HFF-Myc (cell line): ENCODE measurements at regions not wholly inside any gene's neighbourhood (a gene's known extent, or its start where the extent isn't known, plus 50 kb on each side); places are given as distances from the start of the nearest gene placed in this dataset.
"Not testable (repeated sequence)": the region's sequence is repeated elsewhere in the genome, so short reads cannot be mapped to it uniquely, and the experiment has no call there.

Experiments
- DNase-seq: peaks from one replicate; pipeline ENCODE4 v3.0.0-alpha.2; 2011; ENCODE audit warnings: low read depth; ENCODE audit errors: extremely low read depth
- H3K4me3 ChIP-seq: replicated peaks from 2 replicates; pipeline ENCODE4 v1.5.1; 2011; ENCODE audit warnings: low read depth, mild to moderate bottlenecking, control low read depth, low read length
- TF ChIP-seq, protein P1 (sequence below): IDR thresholded peaks from 2 replicates; pipeline ENCODE4 v1.5.1; 2012; ENCODE audit warnings: mild to moderate bottlenecking, low read depth, low read length, control low read depth; ENCODE audit errors: missing control alignments

DNA sequence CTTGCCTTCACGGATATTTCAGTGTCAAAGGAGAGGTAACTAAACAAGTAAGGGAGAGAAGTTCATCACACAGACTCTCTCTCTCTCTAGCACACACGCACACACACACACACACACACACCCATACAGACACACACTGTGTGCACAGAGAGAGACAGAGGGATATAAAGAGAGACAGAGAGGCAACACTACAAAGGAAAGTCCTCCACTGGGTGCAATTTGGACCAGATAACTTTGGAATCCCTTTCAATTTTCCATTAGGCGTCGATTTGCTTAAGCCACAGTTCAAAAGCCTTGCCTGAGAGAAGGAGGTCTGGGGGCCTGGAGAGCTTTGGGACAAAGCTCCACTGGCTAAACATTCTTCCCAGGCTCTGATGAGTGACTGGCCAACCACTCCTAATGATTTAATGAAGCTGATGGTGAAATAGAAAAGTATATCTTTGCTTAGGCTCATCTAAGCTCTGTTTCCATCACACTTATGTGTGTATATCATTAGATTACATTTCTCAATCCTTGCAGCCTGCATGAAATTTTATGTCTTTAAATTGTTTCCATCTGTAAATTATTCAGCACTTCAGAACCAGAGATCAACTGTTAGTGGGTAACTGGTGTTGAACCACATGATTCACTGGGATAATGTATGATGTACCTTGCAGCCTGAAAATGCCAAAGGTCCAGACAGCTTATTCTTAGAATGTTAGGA is 180.8 kb downstream of the MAGEB17 start:
- H3K4me3 ChIP-seq, result no peak overlapping the region
- TF ChIP-seq, protein P1, sequence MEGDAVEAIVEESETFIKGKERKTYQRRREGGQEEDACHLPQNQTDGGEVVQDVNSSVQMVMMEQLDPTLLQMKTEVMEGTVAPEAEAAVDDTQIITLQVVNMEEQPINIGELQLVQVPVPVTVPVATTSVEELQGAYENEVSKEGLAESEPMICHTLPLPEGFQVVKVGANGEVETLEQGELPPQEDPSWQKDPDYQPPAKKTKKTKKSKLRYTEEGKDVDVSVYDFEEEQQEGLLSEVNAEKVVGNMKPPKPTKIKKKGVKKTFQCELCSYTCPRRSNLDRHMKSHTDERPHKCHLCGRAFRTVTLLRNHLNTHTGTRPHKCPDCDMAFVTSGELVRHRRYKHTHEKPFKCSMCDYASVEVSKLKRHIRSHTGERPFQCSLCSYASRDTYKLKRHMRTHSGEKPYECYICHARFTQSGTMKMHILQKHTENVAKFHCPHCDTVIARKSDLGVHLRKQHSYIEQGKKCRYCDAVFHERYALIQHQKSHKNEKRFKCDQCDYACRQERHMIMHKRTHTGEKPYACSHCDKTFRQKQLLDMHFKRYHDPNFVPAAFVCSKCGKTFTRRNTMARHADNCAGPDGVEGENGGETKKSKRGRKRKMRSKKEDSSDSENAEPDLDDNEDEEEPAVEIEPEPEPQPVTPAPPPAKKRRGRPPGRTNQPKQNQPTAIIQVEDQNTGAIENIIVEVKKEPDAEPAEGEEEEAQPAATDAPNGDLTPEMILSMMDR, result no peak
- DNase-seq, result no peak

- TF ChIP-seq, protein P1, result no peak
- H3K4me3 ChIP-seq, result no peak overlapping the region
- no peak for DNase-seq
These were observed 190.6 kb downstream of the MAGEB17 start for GRCh38 chrX:16357902-16358301.

GRCh38 chrX:16360056-16360455 is 192.8 kb downstream of the MAGEB17 start:
- H3K4me3 ChIP-seq, DNase-seq: not testable (repeated sequence)

- TF ChIP-seq, protein P1, result no peak
- no peak overlapping the region for H3K4me3 ChIP-seq
- DNase-seq, result no peak
These were observed 201.4 kb downstream of the MAGEB17 start for GRCh38 chrX:16368696-16369095.

- no peak overlapping the region for H3K4me3 ChIP-seq
- TF ChIP-seq, protein P1, result no peak
- no peak for DNase-seq
These were observed 208.8 kb downstream of the MAGEB17 start for GRCh38 chrX:16376056-16376455.

- DNase-seq, result no peak
- TF ChIP-seq, protein P1, result no peak
- H3K4me3 ChIP-seq, result no peak overlapping the region
These were observed 218.8 kb downstream of the MAGEB17 start for GRCh38 chrX:16386126-16386525.

GRCh38 chrX:16392597-16392996 is 225.3 kb downstream of the MAGEB17 start:
- no peak for DNase-seq
- TF ChIP-seq, protein P1, result no peak
- no peak overlapping the region for H3K4me3 ChIP-seq
